ENCODE measurements at regions not wholly inside any gene's neighbourhood (a gene's known extent, or its start where the extent isn't known, plus 50 kb on each side); places are given as distances from the start of the nearest gene placed in this dataset.
"Not testable (repeated sequence)": the region's sequence is repeated elsewhere in the genome, so short reads cannot be mapped to it uniquely, and the experiment has no call there.

DNA sequence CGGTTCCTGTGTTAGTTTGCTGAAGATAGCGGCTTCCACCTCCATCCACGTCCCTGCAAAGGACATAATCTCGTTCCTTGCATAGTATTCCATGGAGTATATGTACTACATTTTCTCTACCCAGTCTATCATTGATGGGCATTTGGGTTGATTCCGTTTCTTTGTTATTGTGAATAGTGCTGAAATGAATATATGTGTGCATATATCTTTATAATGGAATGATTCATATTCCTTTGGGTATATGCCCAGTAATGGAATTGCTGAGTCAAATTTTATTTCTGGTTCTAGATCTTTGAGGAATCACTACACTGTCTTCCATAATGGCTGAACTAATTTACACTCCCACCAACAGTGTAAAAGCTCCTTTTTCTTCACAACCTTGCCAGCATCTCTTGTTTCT, 255.4 kb upstream of the CDH2 start:
- Mint-ChIP-seq H3K9me3 (peaks cover 4 to 21% of the 10 kb centered on the region in 2 donors), H3K4me1 (no peaks in the 10 kb centered on the region), H3K27me3 (no peaks in the 10 kb centered on the region), H3K27ac (no peak overlapping the region), H3K4me3 (no peak overlapping the region)
- ATAC-seq = no peak
- DNase-seq = no peak

DNA sequence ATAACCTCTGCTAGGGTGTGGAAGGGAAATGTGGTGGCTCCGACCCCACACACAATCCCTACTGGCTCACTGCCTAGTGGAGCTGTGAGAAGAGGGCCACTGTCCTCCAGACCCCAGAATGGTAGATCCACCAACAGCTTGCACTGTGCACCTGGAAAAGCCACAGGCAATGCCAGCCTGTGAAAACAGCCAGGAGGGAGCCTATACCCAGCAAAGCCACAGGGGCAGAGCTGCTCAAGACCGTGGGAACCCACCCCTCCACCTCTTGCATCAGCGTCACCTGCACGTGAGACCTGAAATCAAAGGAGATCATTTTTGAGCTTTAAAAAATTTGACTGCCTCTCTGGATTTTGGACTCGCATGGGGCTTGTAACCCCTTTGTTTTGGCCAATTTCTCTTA, 249.0 kb upstream of the CDH2 start:
- ATAC-seq = no peak
- H3K4me3 Mint-ChIP-seq = no peak overlapping the region
- no peaks in the 10 kb centered on the region for H3K4me1 Mint-ChIP-seq
- no peak for DNase-seq
- peaks cover 0 to 44% of the 10 kb centered on the region in 2 donors for H3K9me3 Mint-ChIP-seq
- no peak overlapping the region for H3K27ac Mint-ChIP-seq
- no peaks in the 10 kb centered on the region for H3K27me3 Mint-ChIP-seq

GRCh38 chr18:28422577-28422976, 245.6 kb upstream of the CDH2 start:
- no peaks in the 10 kb centered on the region for H3K4me1 Mint-ChIP-seq
- H3K27ac Mint-ChIP-seq = no peak overlapping the region
- peaks cover 0 to 26% of the 10 kb centered on the region in 2 donors for H3K9me3 Mint-ChIP-seq
- ATAC-seq = no peak
- DNase-seq = no peak
- H3K27me3 Mint-ChIP-seq = no peaks in the 10 kb centered on the region
- no peak overlapping the region for H3K4me3 Mint-ChIP-seq

DNA sequence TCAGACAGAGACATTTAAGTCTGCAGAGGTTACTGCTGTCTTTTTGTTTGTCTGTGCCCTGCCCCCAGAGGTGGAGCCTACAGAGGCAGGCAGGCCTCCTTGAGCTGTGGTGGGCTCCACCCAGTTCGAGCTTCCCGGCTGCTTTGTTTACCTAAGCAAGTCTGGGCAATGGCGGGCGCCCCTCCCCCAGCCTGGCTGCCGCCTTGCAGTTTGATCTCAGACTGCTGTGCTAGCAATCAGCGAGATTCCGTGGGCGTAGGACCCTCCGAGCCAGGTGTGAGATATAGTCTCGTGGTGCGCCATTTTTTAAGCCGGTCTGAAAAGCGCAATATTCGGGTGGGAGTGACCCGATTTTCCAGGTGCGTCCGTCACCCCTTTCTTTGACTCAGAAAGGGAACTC, 245.0 kb upstream of the CDH2 start:
- not testable (repeated sequence) for H3K27me3 Mint-ChIP-seq, H3K27ac Mint-ChIP-seq, H3K4me3 Mint-ChIP-seq, DNase-seq, ATAC-seq, H3K4me1 Mint-ChIP-seq
- H3K9me3 Mint-ChIP-seq = peaks cover 0 to 19% of the 10 kb centered on the region in 2 donors

DNA sequence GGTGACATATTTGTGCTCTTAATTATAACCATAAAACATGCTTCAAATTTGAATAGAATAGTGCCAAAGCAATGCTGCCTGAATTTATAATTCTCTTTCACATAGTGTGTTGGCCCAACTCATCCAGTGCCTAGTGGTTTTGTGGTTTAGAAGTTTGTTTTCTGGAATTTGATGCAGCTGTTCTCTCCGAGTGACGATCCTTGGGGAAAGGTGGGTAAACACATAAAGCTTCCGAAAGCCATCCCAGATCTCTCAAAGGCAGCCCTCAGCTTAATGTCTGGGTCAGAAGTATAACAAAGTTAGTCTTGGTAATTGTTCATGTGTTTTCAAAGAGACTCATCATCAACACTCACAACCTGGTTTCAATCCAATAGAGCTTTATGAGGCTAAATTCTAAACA, 235.6 kb upstream of the CDH2 start:
- no peak overlapping the region for H3K27ac Mint-ChIP-seq
- H3K4me1 Mint-ChIP-seq = no peaks in the 10 kb centered on the region
- ATAC-seq (no peak), DNase-seq (no peak)
- H3K4me3 Mint-ChIP-seq = no peak overlapping the region
- H3K27me3 Mint-ChIP-seq = no peaks in the 10 kb centered on the region
- H3K9me3 Mint-ChIP-seq = peaks cover 14 to 16% of the 10 kb centered on the region in 2 donors

DNA sequence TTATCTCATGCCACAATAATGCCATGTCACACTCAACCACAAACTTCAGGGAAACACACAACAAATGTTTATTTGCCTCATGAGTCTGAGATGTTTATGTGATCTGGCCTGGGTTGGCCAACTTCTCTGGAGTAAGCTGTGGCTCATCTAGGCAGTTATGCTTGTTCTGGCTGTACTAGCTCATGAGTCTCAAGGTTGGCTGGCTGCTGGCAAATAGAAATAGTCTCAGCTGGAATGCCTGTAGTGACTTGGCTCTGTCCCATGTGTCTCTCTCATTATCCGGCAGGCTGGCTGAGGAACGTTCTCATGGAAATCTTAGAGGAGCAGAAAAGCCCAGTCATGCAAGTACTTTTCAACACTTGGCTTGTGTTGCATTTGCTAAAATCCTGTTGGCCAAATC, 234.9 kb upstream of the CDH2 start:
- H3K9me3 Mint-ChIP-seq = peaks cover 14 to 16% of the 10 kb centered on the region in 2 donors
- H3K27ac Mint-ChIP-seq = no peak overlapping the region
- H3K27me3 Mint-ChIP-seq = no peaks in the 10 kb centered on the region
- ATAC-seq (no peak), DNase-seq (no peak)
- no peaks in the 10 kb centered on the region for H3K4me1 Mint-ChIP-seq
- no peak overlapping the region for H3K4me3 Mint-ChIP-seq

DNA sequence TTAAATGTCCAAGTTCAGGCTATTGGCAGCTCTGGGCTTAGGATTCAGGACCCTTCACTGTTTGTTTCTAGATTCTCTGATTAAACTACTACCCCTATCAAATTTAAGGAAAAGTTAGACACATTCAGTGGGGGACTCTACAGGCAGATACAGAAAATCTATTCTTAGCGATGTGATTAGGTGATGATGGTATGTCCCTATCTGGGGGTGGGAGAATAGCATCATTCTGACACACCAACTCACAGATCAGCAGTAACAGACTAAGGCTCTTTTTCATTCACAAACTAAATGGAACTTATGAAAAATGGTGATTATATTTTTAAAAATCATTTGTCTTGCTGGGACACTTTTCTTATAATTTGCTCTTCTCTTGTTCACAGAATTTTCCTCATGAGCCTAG, 232.9 kb upstream of the CDH2 start:
- Mint-ChIP-seq H3K27me3 (no peaks in the 10 kb centered on the region), H3K4me1 (no peaks in the 10 kb centered on the region), H3K27ac (no peak overlapping the region), H3K4me3 (no peak overlapping the region), H3K9me3 (peaks cover 7 to 16% of the 10 kb centered on the region in 2 donors)
- ATAC-seq (no peak), DNase-seq (no peak)

- Mint-ChIP-seq H3K4me3 (no peak overlapping the region), H3K27me3 (no peaks in the 10 kb centered on the region), H3K27ac (no peak overlapping the region), H3K4me1 (no peaks in the 10 kb centered on the region), H3K9me3 (peaks cover 7 to 16% of the 10 kb centered on the region in 2 donors)
- ATAC-seq (no peak), DNase-seq (no peak)
Measured at GRCh38 chr18:28408528-28408927, 231.6 kb upstream of the CDH2 start.

GRCh38 chr18:28407681-28408080, 230.8 kb upstream of the CDH2 start:
- peaks cover 0 to 12% of the 10 kb centered on the region in 2 donors for H3K9me3 Mint-ChIP-seq
- DNase-seq (no peak), ATAC-seq (no peak)
- H3K27ac Mint-ChIP-seq = no peak overlapping the region
- H3K27me3 Mint-ChIP-seq = no peaks in the 10 kb centered on the region
- no peaks in the 10 kb centered on the region for H3K4me1 Mint-ChIP-seq
- no peak overlapping the region for H3K4me3 Mint-ChIP-seq

DNA sequence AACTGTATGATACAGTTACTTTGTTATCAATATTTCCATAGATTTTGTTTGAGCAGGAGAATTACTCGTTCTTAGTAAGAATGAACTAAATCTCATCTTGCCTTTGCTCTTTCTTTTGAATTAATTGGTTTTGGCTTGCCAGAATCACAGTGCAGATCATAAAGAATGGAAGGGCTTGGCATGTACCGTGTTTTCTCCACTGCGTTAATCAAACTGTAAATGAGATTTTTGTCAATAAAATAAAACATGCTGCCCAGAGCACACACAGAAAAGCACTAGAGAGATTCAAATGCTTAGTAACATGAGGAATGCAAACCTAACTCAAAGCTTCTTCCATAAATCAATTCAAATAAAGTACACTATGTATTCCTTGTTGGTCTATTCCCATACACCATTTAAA, 229.6 kb upstream of the CDH2 start:
- ATAC-seq = no peak
- H3K27ac Mint-ChIP-seq = no peak overlapping the region
- H3K4me3 Mint-ChIP-seq = no peak overlapping the region
- no peaks in the 10 kb centered on the region for H3K4me1 Mint-ChIP-seq
- no peak for DNase-seq
- H3K27me3 Mint-ChIP-seq = no peaks in the 10 kb centered on the region
- H3K9me3 Mint-ChIP-seq = peaks cover 8 to 18% of the 10 kb centered on the region in 2 donors

DNA sequence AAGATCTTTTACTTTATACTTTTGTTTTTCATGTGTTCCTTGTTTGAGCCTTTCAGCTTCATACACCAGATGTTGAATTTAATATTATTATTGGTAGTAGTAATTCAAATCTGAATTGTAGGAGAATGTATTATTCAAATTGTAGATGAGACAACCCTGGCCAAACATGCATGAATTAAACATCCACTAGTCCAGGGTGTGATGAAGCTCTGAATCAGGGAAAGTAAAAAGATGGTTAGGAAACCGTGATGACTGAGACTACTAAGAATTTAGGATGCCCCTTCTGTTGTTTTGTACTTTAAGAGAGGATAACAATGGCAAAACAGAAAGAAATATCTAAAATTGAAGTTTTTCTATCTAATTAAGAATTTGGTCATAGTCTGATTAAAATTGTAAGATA, 227.8 kb upstream of the CDH2 start:
- H3K27ac Mint-ChIP-seq = no peak overlapping the region
- H3K27me3 Mint-ChIP-seq = no peaks in the 10 kb centered on the region
- H3K9me3 Mint-ChIP-seq = peaks cover 8 to 12% of the 10 kb centered on the region in 2 donors
- no peaks in the 10 kb centered on the region for H3K4me1 Mint-ChIP-seq
- no peak for DNase-seq
- no peak for ATAC-seq
- no peak overlapping the region for H3K4me3 Mint-ChIP-seq

DNA sequence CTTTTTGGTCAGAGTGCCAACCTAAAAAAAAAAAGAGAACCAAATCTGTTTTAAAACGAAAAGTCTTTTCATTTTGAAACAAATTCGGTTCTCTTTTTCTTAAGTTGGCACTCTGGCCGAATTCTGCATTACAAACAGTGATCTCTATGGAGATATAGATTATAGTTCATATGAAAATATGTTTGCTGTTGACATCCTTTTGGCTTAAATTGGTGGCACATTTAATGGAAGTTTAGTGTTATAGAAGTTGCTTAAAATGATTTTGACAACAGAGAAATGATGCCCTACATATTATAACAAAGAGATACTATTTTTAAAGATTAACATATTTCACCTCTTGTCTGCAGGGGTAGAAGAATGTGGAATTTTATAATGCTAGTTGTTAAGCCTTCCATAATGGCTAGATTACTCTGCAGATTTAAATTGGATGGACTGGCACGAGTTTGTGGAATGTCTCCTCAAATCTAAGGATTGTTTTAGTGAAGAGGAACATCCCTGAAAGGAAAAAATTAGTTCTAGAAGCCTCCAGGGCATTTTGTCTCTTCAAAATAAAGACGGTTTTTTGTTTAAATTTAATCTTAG, 222.9 kb upstream of the CDH2 start:
- no peaks in the 10 kb centered on the region for H3K4me1 Mint-ChIP-seq
- H3K9me3 Mint-ChIP-seq = peaks cover 15 to 20% of the 10 kb centered on the region in 2 donors
- DNase-seq (no peak), ATAC-seq (no peak)
- no peak overlapping the region for H3K4me3 Mint-ChIP-seq
- no peak overlapping the region for H3K27ac Mint-ChIP-seq
- H3K27me3 Mint-ChIP-seq = no peaks in the 10 kb centered on the region

DNA sequence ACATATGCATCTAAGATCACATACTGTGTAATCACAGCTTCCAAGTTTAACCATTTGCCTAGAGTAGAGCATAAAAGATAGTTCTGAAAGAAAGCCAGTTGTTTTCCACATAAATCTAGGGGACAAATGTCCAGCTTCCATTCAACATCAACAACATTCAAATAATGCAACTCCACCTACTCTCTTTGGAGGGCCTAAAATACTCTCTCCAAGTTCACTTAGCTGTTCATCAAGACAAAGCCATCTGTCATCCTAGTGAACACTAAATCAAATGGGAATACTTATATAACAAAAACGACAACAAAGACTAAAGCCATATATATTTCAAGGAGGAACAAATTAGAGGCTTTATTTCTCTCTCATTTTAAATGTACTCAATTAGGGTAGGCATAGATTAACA, 221.5 kb upstream of the CDH2 start:
- H3K27me3 Mint-ChIP-seq = no peaks in the 10 kb centered on the region
- H3K9me3 Mint-ChIP-seq = peaks cover 25 to 26% of the 10 kb centered on the region in 2 donors
- H3K4me3 Mint-ChIP-seq = no peak overlapping the region
- DNase-seq = no peak
- no peaks in the 10 kb centered on the region for H3K4me1 Mint-ChIP-seq
- H3K27ac Mint-ChIP-seq = no peak overlapping the region
- no peak for ATAC-seq

GRCh38 chr18:28390022-28390421, 213.1 kb upstream of the CDH2 start:
- Mint-ChIP-seq H3K4me3 (no peak overlapping the region), H3K27ac (no peak overlapping the region), H3K4me1 (no peaks in the 10 kb centered on the region), H3K9me3 (peaks cover 34 to 48% of the 10 kb centered on the region in 2 donors), H3K27me3 (no peaks in the 10 kb centered on the region)
- ATAC-seq (no peak), DNase-seq (no peak)

DNA sequence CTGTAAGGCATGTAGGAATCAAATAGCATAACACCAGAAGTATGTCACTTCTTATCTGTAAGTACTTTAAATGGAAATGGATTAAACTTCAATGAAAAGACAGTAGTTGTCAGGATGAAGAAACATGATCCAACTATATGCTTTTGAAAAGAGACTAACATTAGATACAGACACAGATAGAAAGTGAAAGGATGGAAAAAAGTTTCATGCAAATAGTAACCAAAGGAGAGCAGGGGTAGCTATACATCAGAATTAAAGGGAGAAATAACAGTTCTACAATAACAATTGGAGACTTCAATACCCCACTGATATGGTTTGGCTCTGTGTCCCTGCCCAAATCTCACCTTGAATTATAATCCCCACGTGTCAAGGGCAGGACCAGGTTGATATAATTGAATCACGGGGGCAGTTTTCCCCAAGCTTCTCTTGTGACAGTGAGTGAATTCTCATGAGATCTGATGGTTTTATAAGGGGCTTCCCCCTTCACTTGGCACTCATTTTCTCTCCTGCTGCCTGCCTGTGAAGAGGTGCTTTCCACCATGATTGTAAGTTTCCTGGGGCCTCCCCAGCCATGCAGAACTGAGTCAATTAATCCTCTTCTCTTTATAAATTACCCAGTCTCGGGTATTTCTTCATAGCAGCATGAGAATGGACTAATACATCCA, 205.4 kb upstream of the CDH2 start:
- Mint-ChIP-seq H3K27ac (no peak overlapping the region), H3K4me3 (no peak overlapping the region), H3K27me3 (no peaks in the 10 kb centered on the region), H3K4me1 (no peaks in the 10 kb centered on the region), H3K9me3 (peaks cover 18 to 27% of the 10 kb centered on the region in 2 donors)
- DNase-seq = no peak
- ATAC-seq = no peak

DNA sequence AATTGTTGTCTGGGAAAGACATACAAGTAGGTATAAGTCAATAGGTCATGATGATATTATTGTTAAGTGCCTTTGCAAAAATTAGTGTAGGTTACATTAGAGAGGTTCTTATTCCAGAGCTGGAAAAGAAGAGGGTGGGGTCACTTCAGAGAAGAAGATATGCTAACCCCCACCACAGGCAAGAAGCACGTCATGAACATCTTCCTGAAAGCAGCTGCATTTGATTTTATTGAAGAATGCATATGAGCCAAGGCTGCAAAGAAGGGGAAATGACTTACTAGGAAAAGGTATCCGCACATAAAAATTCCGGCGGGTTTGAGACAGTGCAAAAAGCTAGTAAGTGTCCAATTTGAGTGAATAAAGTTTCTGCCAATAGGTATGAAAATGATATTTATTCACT, 195.3 kb upstream of the CDH2 start:
- Mint-ChIP-seq H3K27ac (no peak overlapping the region), H3K27me3 (no peaks in the 10 kb centered on the region), H3K4me1 (no peaks in the 10 kb centered on the region), H3K4me3 (no peak overlapping the region), H3K9me3 (peaks cover 15 to 23% of the 10 kb centered on the region in 2 donors)
- no peak for ATAC-seq
- no peak for DNase-seq

DNA sequence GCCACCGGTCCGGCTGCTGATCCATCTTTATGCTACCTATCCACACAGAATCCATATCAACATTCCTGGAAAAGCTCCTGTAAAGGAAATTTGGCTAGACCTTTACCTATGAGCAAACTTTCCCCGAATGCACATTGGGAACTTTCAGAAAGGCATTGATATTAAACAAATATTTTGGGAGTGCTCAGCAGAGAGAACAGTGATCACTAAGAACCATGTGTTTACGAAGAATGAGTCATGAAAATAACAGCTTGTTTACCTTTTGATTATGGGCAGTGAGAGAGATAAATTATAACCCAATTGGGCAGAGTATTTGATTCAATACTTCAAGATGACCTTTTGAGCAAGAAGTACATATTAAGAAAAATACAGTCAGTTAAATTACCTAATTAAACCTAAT, 189.7 kb upstream of the CDH2 start:
- H3K27ac Mint-ChIP-seq = no peak overlapping the region
- no peak for DNase-seq
- no peaks in the 10 kb centered on the region for H3K27me3 Mint-ChIP-seq
- no peak overlapping the region for H3K4me3 Mint-ChIP-seq
- no peak for ATAC-seq
- peaks cover 9 to 16% of the 10 kb centered on the region in 2 donors for H3K9me3 Mint-ChIP-seq
- H3K4me1 Mint-ChIP-seq = no peaks in the 10 kb centered on the region
